HEK293 (cell line): ENCODE measurements at regions not wholly inside any gene's neighbourhood (a gene's known extent, or its start where the extent isn't known, plus 50 kb on each side); places are given as distances from the start of the nearest gene placed in this dataset.

Experiments
- CTCF ChIA-PET: fragments of 350-600 bp; formaldehyde crosslinking; extraction: SDS; loops from one replicate; lab custom pipeline; 2021; ENCODE audit warnings: antibody characterized with exemption; lab: Yijun Ruan, JAX
- POLR2A ChIA-PET: fragments of 300-600 bp; formaldehyde crosslinking; extraction: SDS; loops from one replicate; lab custom pipeline; 2020; ENCODE audit warnings: antibody characterized with exemption, inconsistent platforms; lab: Yijun Ruan, JAX
- H3K27ac ChIP-seq: fragments of 200-500 bp; sonication (Bioruptor generic); 2 replicates; pipeline ENCODE4 v1.5.1; 2014; ENCODE audit warnings: low read depth, low read length, control low read depth, inconsistent platforms; ENCODE audit errors: extremely low read depth
- H3K36me3 ChIP-seq, 2 experiments: fragments of 200-500 bp in 1 of 2; sonication (Bioruptor generic) in 1 of 2; 1 replicate in 1 of 2; 2 replicates in 1 of 2; pipeline ENCODE4 v1.5.1; 2014 to 2017; ENCODE audit warnings: inconsistent platforms in 2 of 2, low read length in 2 of 2; ENCODE audit not compliant: control insufficient read depth in 2 of 2, insufficient read depth in 1 of 2
- H3K4me1 ChIP-seq: fragments of 200-500 bp; sonication (Bioruptor generic); 2 replicates; pipeline ENCODE4 v1.5.1; 2014; ENCODE audit warnings: mild to moderate bottlenecking, low read length, inconsistent platforms; ENCODE audit not compliant: control insufficient read depth, insufficient read depth
- H3K4me3 ChIP-seq: 2 replicates; pipeline ENCODE4 v1.5.1; 2011; ENCODE audit warnings: low read depth, mild to moderate bottlenecking, control low read depth, low read length, moderate library complexity
- H3K9me3 ChIP-seq: fragments of 200-500 bp; sonication (Bioruptor generic); 2 replicates; pipeline ENCODE4 v1.5.1; 2014; ENCODE audit warnings: low read depth, low read length, inconsistent platforms; ENCODE audit not compliant: control insufficient read depth, insufficient read depth
- ELK4 ChIP-seq: IDR thresholded peaks from 2 replicates; pipeline ENCODE4 v1.6.1; 2011; ENCODE audit warnings: mild to moderate bottlenecking, low read depth, low read length, borderline replicate concordance
- IKZF3 ChIP-seq: fragments of 450-650 bp; IDR thresholded peaks from 2 replicates; pipeline ENCODE4 v1.5.0; 2018; ENCODE audit warnings: missing biosample characterization, mild to moderate bottlenecking, missing genetic modification characterization, moderate library complexity
- INSM2 ChIP-seq: fragments of 450-650 bp; formaldehyde crosslinking; IDR thresholded peaks from 2 replicates; pipeline ENCODE4 v1.5.1; 2016; ENCODE audit warnings: missing biosample characterization, missing genetic modification characterization
- KLF1 ChIP-seq: fragments of 450-650 bp; formaldehyde crosslinking; IDR thresholded peaks from 2 replicates; pipeline ENCODE4 v1.5.1; 2016; ENCODE audit warnings: missing biosample characterization, missing genetic modification characterization
- MYNN ChIP-seq: fragments of 450-650 bp; formaldehyde crosslinking; IDR thresholded peaks from 2 replicates; pipeline ENCODE4 v1.5.1; 2016; ENCODE audit warnings: missing biosample characterization, missing genetic modification characterization, borderline replicate concordance
- PRDM1 ChIP-seq: fragments of 450-650 bp; formaldehyde crosslinking; IDR thresholded peaks from 2 replicates; pipeline ENCODE4; 2016; ENCODE audit warnings: missing biosample characterization, missing genetic modification characterization
- SCRT1 ChIP-seq: fragments of 450-650 bp; formaldehyde crosslinking; IDR thresholded peaks from 2 replicates; pipeline ENCODE4 v1.5.1; 2016; ENCODE audit warnings: missing biosample characterization, missing genetic modification characterization, borderline replicate concordance
- ZBTB8A ChIP-seq: fragments of 450-650 bp; formaldehyde crosslinking; IDR thresholded peaks from 2 replicates; pipeline ENCODE4 v1.5.1; 2016; ENCODE audit warnings: missing biosample characterization, missing genetic modification characterization
- ZEB2 ChIP-seq: fragments of 450-650 bp; formaldehyde crosslinking; IDR thresholded peaks from 2 replicates; pipeline ENCODE4 v1.5.1; 2016; ENCODE audit warnings: missing biosample characterization, missing genetic modification characterization
- ZFP69B ChIP-seq: fragments of 450-650 bp; formaldehyde crosslinking; IDR thresholded peaks from 2 replicates; pipeline ENCODE4 v1.5.1; 2016; ENCODE audit warnings: missing biosample characterization, missing genetic modification characterization
- ZIC2 ChIP-seq: fragments of 450-650 bp; formaldehyde crosslinking; IDR thresholded peaks from 2 replicates; pipeline ENCODE4 v1.5.1; 2016; ENCODE audit warnings: missing biosample characterization, missing genetic modification characterization
- ZNF214 ChIP-seq: fragments of 450-650 bp; formaldehyde crosslinking; IDR thresholded peaks from 2 replicates; pipeline ENCODE4 v1.5.1; 2017; ENCODE audit warnings: missing biosample characterization, mild to moderate bottlenecking, missing genetic modification characterization, borderline replicate concordance
- ZNF350 ChIP-seq: fragments of 450-650 bp; formaldehyde crosslinking; IDR thresholded peaks from 2 replicates; pipeline ENCODE4 v1.5.0; 2017; ENCODE audit warnings: missing biosample characterization, mild to moderate bottlenecking, missing genetic modification characterization
- ZNF391 ChIP-seq: fragments of 450-650 bp; formaldehyde crosslinking; IDR thresholded peaks from 2 replicates; pipeline ENCODE4 v1.5.1; 2016; ENCODE audit warnings: low read depth, missing biosample characterization, missing genetic modification characterization, borderline replicate concordance
- ZNF555 ChIP-seq: fragments of 450-650 bp; formaldehyde crosslinking; conservative IDR thresholded peaks from 2 replicates; pipeline ENCODE4 v1.5.1; 2017; ENCODE audit warnings: missing biosample characterization, mild to moderate bottlenecking, missing genetic modification characterization, inconsistent platforms
- ZNF610 ChIP-seq: fragments of 450-650 bp; formaldehyde crosslinking; IDR thresholded peaks from 2 replicates; pipeline ENCODE4 v1.5.1; 2016; ENCODE audit warnings: missing biosample characterization, missing genetic modification characterization, borderline replicate concordance
- ZNF664 ChIP-seq: fragments of 450-650 bp; formaldehyde crosslinking; IDR thresholded peaks from 2 replicates; pipeline ENCODE4 v1.5.1; 2016; ENCODE audit warnings: missing biosample characterization, missing genetic modification characterization
- ZSCAN5A ChIP-seq: fragments of 450-650 bp; formaldehyde crosslinking; IDR thresholded peaks from 2 replicates; pipeline ENCODE4 v1.5.1; 2016; ENCODE audit warnings: missing biosample characterization, missing genetic modification characterization
- ZXDB ChIP-seq: fragments of 450-650 bp; formaldehyde crosslinking; IDR thresholded peaks from 2 replicates; pipeline ENCODE4 v1.5.1; 2016; ENCODE audit warnings: missing biosample characterization, missing genetic modification characterization

GRCh38 chr20:56827763-56828162 lies 198.7 kb downstream of the TFAP2C start:
- CTCF ChIA-PET = no interaction called here
- H3K4me3 ChIP-seq = no peak overlapping the region

GRCh38 chr20:56828402-56828801 lies 199.3 kb downstream of the TFAP2C start:
- no peaks in the 10 kb centered on the region for H3K9me3 ChIP-seq
- POLR2A ChIA-PET = no interaction called here
- no peaks in the 10 kb centered on the region for H3K4me1 ChIP-seq
- CTCF ChIA-PET = no interaction called here
- H3K4me3 ChIP-seq = no peak overlapping the region
- H3K36me3 ChIP-seq = no peaks in the 10 kb centered on the region
- H3K27ac ChIP-seq = no peak overlapping the region
- TF ChIP-seq ZFP69B (tag by site-specific recombination) (no peak), SCRT1 (tag by site-specific recombination) (no peak), ZNF555 (tag by site-specific recombination) (no peak), INSM2 (no peak), ZNF391 (tag by site-specific recombination) (no peak), ZEB2 (tag by site-specific recombination) (no peak), ZNF610 (tag by site-specific recombination) (no peak), ZNF664 (tag by site-specific recombination) (no peak), MYNN (tag by site-specific recombination) (no peak), ZIC2 (tag by site-specific recombination) (no peak), IKZF3 (tag by site-specific recombination) (no peak), ELK4 (no peak), KLF1 (no peak), ZNF350 (tag by site-specific recombination) (no peak)

More at GRCh38 chr20:56827763-56828162, 198.7 kb downstream of the TFAP2C start:
- no peaks in the 10 kb centered on the region for H3K9me3 ChIP-seq
- no peak overlapping the region for H3K27ac ChIP-seq
- H3K36me3 ChIP-seq = no peaks in the 10 kb centered on the region
- TF ChIP-seq ZEB2 (tag by site-specific recombination) (no peak), ZXDB (tag by site-specific recombination) (no peak)
- H3K4me1 ChIP-seq = no peaks in the 10 kb centered on the region
- POLR2A ChIA-PET = no interaction called here

- no peak for TF ChIP-seq PRDM1 (tag by site-specific recombination)
- TF ChIP-seq ZBTB8A (tag by site-specific recombination) = no peak
- TF ChIP-seq ZSCAN5A (tag by site-specific recombination) = no peak
- TF ChIP-seq ZXDB (tag by site-specific recombination) = no peak
- no peak for TF ChIP-seq ZNF214 (tag by site-specific recombination)
- TF ChIP-seq ZNF664 (tag by site-specific recombination) = no peak
- POLR2A ChIA-PET = no interaction called here
- Histone ChIP-seq H3K4me1 (no peaks in the 10 kb centered on the region), H3K36me3 (no peaks in the 10 kb centered on the region), H3K4me3 (no peak overlapping the region), H3K9me3 (no peaks in the 10 kb centered on the region), H3K27ac (no peak overlapping the region)
- CTCF ChIA-PET = no interaction called here
Measured at GRCh38 chr20:56829788-56830385, 200.8 kb downstream of the TFAP2C start.
